Heart left ventricle (tissue), 16 donors: ENCODE measurements at regions not wholly inside any gene's neighbourhood (a gene's known extent, or its start where the extent isn't known, plus 50 kb on each side); places are given as distances from the start of the nearest gene placed in this dataset.
A peak's percentile ranks its signal among the peaks of the same experiment; 100 is the strongest.

Source experiments
- ATAC-seq, 4 donors: fragments of 200-7000 bp; cut with Tn5 transposase; one replicate each; pipeline ENCODE4 v1.9.1; 2020 to 2022; ENCODE audit warnings: moderate library complexity in 4 of 4, mild to moderate bottlenecking in 3 of 4, moderate number of reproducible peaks in 1 of 4
- DNase-seq, 5 donors: peaks; one replicate each; pipeline ENCODE4 v3.0.0-alpha.2; 2020
- H3K27ac ChIP-seq, 12 donors: fragments of 200-600 bp; sonication (generic) in 4 of 12; one replicate each; pipeline versions ENCODE4 v1.5.0 to v1.8.0; 2016 to 2022; ENCODE audit warnings: mild to moderate bottlenecking in 2 of 12
- H3K27me3 ChIP-seq, 9 donors: fragments of 200-600 bp; sonication (generic) in 2 of 9; one replicate each; pipeline versions ENCODE4 v1.5.1 to v1.8.0; 2016 to 2022; ENCODE audit warnings: mild to moderate bottlenecking in 3 of 9
- H3K36me3 ChIP-seq, 9 donors: fragments of 200-600 bp; sonication (generic) in 2 of 9; one replicate each; pipeline versions ENCODE4 v1.5.0 to v1.8.0; 2018 to 2022; ENCODE audit warnings: mild to moderate bottlenecking in 2 of 9
- H3K4me1 ChIP-seq, 12 donors: fragments of 200-600 bp; sonication (generic) in 4 of 12; one replicate each; pipeline versions ENCODE4 v1.5.0 to v1.8.0; 2016 to 2022; ENCODE audit warnings: mild to moderate bottlenecking in 3 of 12
- H3K4me3 ChIP-seq, 12 donors: fragments of 200-600 bp; sonication (generic) in 4 of 12; one replicate each; pipeline versions ENCODE4 v1.5.0 to v1.8.0; 2017 to 2022; ENCODE audit warnings: mild to moderate bottlenecking in 9 of 12, moderate library complexity in 4 of 12
- H3K9me3 ChIP-seq, 12 donors: fragments of 200-600 bp; sonication (generic) in 4 of 12; one replicate each; pipeline versions ENCODE4 v1.5.0 to v1.8.0; 2016 to 2022; ENCODE audit warnings: mild to moderate bottlenecking in 1 of 12
- CTCF ChIP-seq, 12 donors: fragments of 200-600 bp; sonication (generic) in 4 of 12; IDR thresholded peaks; one replicate each; pipeline versions ENCODE4 v1.5.0 to v1.8.0; 2018 to 2022; ENCODE audit warnings: antibody characterized with exemption in 12 of 12, mild to moderate bottlenecking in 5 of 12
- POLR2A ChIP-seq, 2 donors: fragments of 450-650 bp; IDR thresholded peaks; one replicate each; pipeline ENCODE4 v1.6.1; 2017; ENCODE audit warnings: antibody characterized with exemption in 2 of 2, mild to moderate bottlenecking in 2 of 2, moderate library complexity in 2 of 2
- WGBS, 4 donors: extraction: QIAGEN DNeasy Blood & Tissue Kit in 2 of 4; methylation state at CpG; one replicate each; pipeline versions ENCODE4 v1.1.5 to v1.1.7; 2013 to 2018; 5-methylcytosine and 5-hydroxymethylcytosine counted together
- intact Hi-C, 10 donors: fragments of 100-400 bp; cut with DNase I; formaldehyde crosslinking; loops; one replicate each; pipeline versions ENCODE4 v1.11.1 to v1.14.2; 2022
- donor health status: ischemic (EF 13 %, LVEDD 7.1; RV severe dilation, severe dysfunction).
- donor health status: healthy with polysubstance abuse.
- donor health status: DM: no; HTN: yes; CAD: no.
- donor health status: DM: no; HTN: no; CAD: no.
- donor health status: ischemic (EF 25% LVEDD 6.9; RV normal size, moderate dysfunction).
- donor health status: ischemic (EF 25% LVEDD 5.7; RV mildly dilated, moderate dysfunction).
- donor health status: healthy.
- donor health status: DM: yes; HTN: yes; CAD: no.
- donor health status: ischemic (EF 35%, LVEDD 5.7; RV mildly dilated, moderate dysfunction).
- donor health status: nonischemic (EF 11% LVEDD 7.7; RV severe dilation, severe dysfunction).
- donor health status: DM: yes; HTN: yes; CAD: no.
- donor health status: PGD.
- donor health status: ischemic (EF 29% LVEDD 5.4; RV normal size, mild dysfunction).
- donor health status: nonischemic (EF 23%, LVEDD 6.1; RV moderate dilation, normal function).

GRCh38 chr7:51456431-51457060, 139.9 kb upstream of the COBL start:
- DNase-seq, result no peak
- intact Hi-C loops, result no loop called here
- Histone ChIP-seq H3K27ac (no peak overlapping the region), H3K36me3 (no peaks in the 10 kb centered on the region), H3K4me1 (no peaks in the 10 kb centered on the region), H3K4me3 (no peak overlapping the region), H3K27me3 (no peaks in the 10 kb centered on the region), H3K9me3 (no peaks in the 10 kb centered on the region)
- WGBS, 4 donors, result 36 to 55% (median 44%) methylated on average over 2 of the region's 2 CpGs
- no peak for ATAC-seq
- TF ChIP-seq CTCF (IDR thresholded peaks at IDR 0.05), result no peak
- no peak for TF ChIP-seq POLR2A (IDR thresholded peaks at IDR 0.05)

GRCh38 chr7:51455948-51456347, 139.3 kb upstream of the COBL start:
- peak in 1 of 5 donors; percentile 29 for DNase-seq
- no peak for TF ChIP-seq POLR2A (IDR thresholded peaks at IDR 0.05)
- no peak for TF ChIP-seq CTCF (IDR thresholded peaks at IDR 0.05)
- ATAC-seq, result peak in 3 of 4 donors; percentile 67 to 74 (median 68)
- Histone ChIP-seq H3K4me1 (no peaks in the 10 kb centered on the region), H3K27me3 (no peaks in the 10 kb centered on the region), H3K27ac (no peak overlapping the region), H3K36me3 (no peaks in the 10 kb centered on the region), H3K9me3 (no peaks in the 10 kb centered on the region), H3K4me3 (no peak overlapping the region)
- intact Hi-C loops, result no loop called here
- WGBS, 4 donors, result 27 to 33% (median 29%) methylated on average over 6 of the region's 6 CpGs

- Histone ChIP-seq H3K9me3 (no peaks in the 10 kb centered on the region), H3K27me3 (no peaks in the 10 kb centered on the region), H3K4me3 (no peak overlapping the region), H3K27ac (no peak overlapping the region), H3K36me3 (no peaks in the 10 kb centered on the region), H3K4me1 (no peaks in the 10 kb centered on the region)
- 46 to 50% (median 48%) methylated on average over 3 of the region's 3 CpGs for WGBS, 4 donors
- ATAC-seq, result peak in 2 of 4 donors; percentile 33 to 58
- no peak for DNase-seq
- intact Hi-C loops, result no loop called here
- TF ChIP-seq POLR2A (IDR thresholded peaks at IDR 0.05) (no peak), CTCF (IDR thresholded peaks at IDR 0.05) (no peak)
Measured at GRCh38 chr7:51455513-51455912, 138.9 kb upstream of the COBL start.

- 67 to 86% (median 77%) methylated on average over 3 of the region's 3 CpGs for WGBS, 4 donors
- no peak overlapping the region for H3K27ac ChIP-seq
- no peaks in the 10 kb centered on the region for H3K27me3 ChIP-seq
- no peak overlapping the region for H3K4me3 ChIP-seq
- no peaks in the 10 kb centered on the region for H3K4me1 ChIP-seq
- TF ChIP-seq POLR2A (IDR thresholded peaks at IDR 0.05), result no peak
- no peak for TF ChIP-seq CTCF (IDR thresholded peaks at IDR 0.05)
- no peaks in the 10 kb centered on the region for H3K9me3 ChIP-seq
- DNase-seq (no peak), ATAC-seq (no peak)
- no peaks in the 10 kb centered on the region for H3K36me3 ChIP-seq
- intact Hi-C loops, result no loop called here
Measured at GRCh38 chr7:51455086-51455485, 138.5 kb upstream of the COBL start.
